C4-2B (cell line): ENCODE measurements at regions not wholly inside any gene's neighbourhood (a gene's known extent, or its start where the extent isn't known, plus 50 kb on each side); places are given as distances from the start of the nearest gene placed in this dataset.

Experiments
- CTCF ChIP-seq: fragments of 450-650 bp; conservative IDR thresholded peaks from 2 replicates; pipeline ENCODE4 v1.5.1; 2017; ENCODE audit warnings: mild to moderate bottlenecking
- ZFX ChIP-seq: fragments of 450-650 bp; IDR thresholded peaks from 2 replicates; pipeline ENCODE4 v1.6.1; 2017

- TF ChIP-seq CTCF = no peak
- TF ChIP-seq ZFX = no peak
Observed at GRCh38 chr11:86162239-86162638, 82.3 kb upstream of the EED start.
